ENCODE measurements at regions not wholly inside any gene's neighbourhood (a gene's known extent, or its start where the extent isn't known, plus 50 kb on each side); places are given as distances from the start of the nearest gene placed in this dataset.

GRCh38 chr1:94713472-94714141, 106.5 kb upstream of the SLC44A3 start:
- DNase-seq = peak; percentile 91
- in situ Hi-C loops (cut with MboI; ENCODE audit: low pct_unique_long_range_greater_than_20kb, low sequenced_read_pairs) = no loop called here

- in situ Hi-C loops (cut with MboI; ENCODE audit: low pct_unique_long_range_greater_than_20kb, low sequenced_read_pairs) = no loop called here
- DNase-seq = no peak
Measured at GRCh38 chr1:94709891-94710581, 110.1 kb upstream of the SLC44A3 start.

- peak; percentile 49 for DNase-seq
- in situ Hi-C loops (cut with MboI; ENCODE audit: low pct_unique_long_range_greater_than_20kb, low sequenced_read_pairs) = no loop called here
Measured at GRCh38 chr1:94708811-94709210, 111.3 kb upstream of the SLC44A3 start.

- in situ Hi-C loops (cut with MboI; ENCODE audit: low pct_unique_long_range_greater_than_20kb, low sequenced_read_pairs) = no loop called here
- no peak for DNase-seq
Measured at GRCh38 chr1:94708299-94708685, 111.9 kb upstream of the SLC44A3 start.

GRCh38 chr1:94707321-94708298, 112.5 kb upstream of the SLC44A3 start:
- in situ Hi-C loops (cut with MboI; ENCODE audit: low pct_unique_long_range_greater_than_20kb, low sequenced_read_pairs) = no loop called here
- DNase-seq = no peak

GRCh38 chr1:94702442-94702815, 117.7 kb upstream of the SLC44A3 start:
- DNase-seq = no peak
- in situ Hi-C loops (cut with MboI; ENCODE audit: low pct_unique_long_range_greater_than_20kb, low sequenced_read_pairs) = no loop called here

- peak; percentile 40 for DNase-seq
- in situ Hi-C loops (cut with MboI; ENCODE audit: low pct_unique_long_range_greater_than_20kb, low sequenced_read_pairs) = no loop called here
Measured at GRCh38 chr1:94701796-94702441, 118.2 kb upstream of the SLC44A3 start.

- DNase-seq = no peak
- in situ Hi-C loops (cut with MboI; ENCODE audit: low pct_unique_long_range_greater_than_20kb, low sequenced_read_pairs) = no loop called here
Measured at GRCh38 chr1:94698759-94699502, 121.2 kb upstream of the SLC44A3 start.

- no peak for DNase-seq
- in situ Hi-C loops (cut with MboI; ENCODE audit: low pct_unique_long_range_greater_than_20kb, low sequenced_read_pairs) = no loop called here
Measured at GRCh38 chr1:94698356-94698755, 121.8 kb upstream of the SLC44A3 start.

GRCh38 chr1:94697839-94698238, 122.3 kb upstream of the SLC44A3 start:
- in situ Hi-C loops (cut with MboI; ENCODE audit: low pct_unique_long_range_greater_than_20kb, low sequenced_read_pairs) = no loop called here
- no peak for DNase-seq

- in situ Hi-C loops (cut with MboI; ENCODE audit: low pct_unique_long_range_greater_than_20kb, low sequenced_read_pairs) = no loop called here
- DNase-seq = no peak
Measured at GRCh38 chr1:94694226-94694915, 125.8 kb upstream of the SLC44A3 start.

GRCh38 chr1:94693435-94693834, 126.7 kb upstream of the SLC44A3 start:
- DNase-seq = no peak
- in situ Hi-C loops (cut with MboI; ENCODE audit: low pct_unique_long_range_greater_than_20kb, low sequenced_read_pairs) = no loop called here

- in situ Hi-C loops (cut with MboI; ENCODE audit: low pct_unique_long_range_greater_than_20kb, low sequenced_read_pairs) = no loop called here
- no peak for DNase-seq
Measured at GRCh38 chr1:94693029-94693428, 127.1 kb upstream of the SLC44A3 start.

GRCh38 chr1:94688646-94689045, 131.5 kb upstream of the SLC44A3 start:
- in situ Hi-C loops (cut with MboI; ENCODE audit: low pct_unique_long_range_greater_than_20kb, low sequenced_read_pairs) = no loop called here
- no peak for DNase-seq

- DNase-seq = no peak
- in situ Hi-C loops (cut with MboI; ENCODE audit: low pct_unique_long_range_greater_than_20kb, low sequenced_read_pairs) = no loop called here
Measured at GRCh38 chr1:94686882-94687281, 133.3 kb upstream of the SLC44A3 start.

GRCh38 chr1:94684690-94685250, 135.4 kb upstream of the SLC44A3 start:
- in situ Hi-C loops (cut with MboI; ENCODE audit: low pct_unique_long_range_greater_than_20kb, low sequenced_read_pairs) = no loop called here

GRCh38 chr1:94683886-94684285, 136.3 kb upstream of the SLC44A3 start:
- DNase-seq = no peak
- in situ Hi-C loops (cut with MboI; ENCODE audit: low pct_unique_long_range_greater_than_20kb, low sequenced_read_pairs) = no loop called here

More at GRCh38 chr1:94684690-94685250, 135.4 kb upstream of the SLC44A3 start:
- no peak for DNase-seq

GRCh38 chr1:94680039-94680377, 138.4 kb upstream of the F3 start:
- in situ Hi-C loops (cut with MboI; ENCODE audit: low pct_unique_long_range_greater_than_20kb, low sequenced_read_pairs) = no loop called here
- no peak for DNase-seq

All from KBM-7 (cell line).